GM18909 (cell line): ENCODE measurements at regions not wholly inside any gene's neighbourhood (a gene's known extent, or its start where the extent isn't known, plus 50 kb on each side); places are given as distances from the start of the nearest gene placed in this dataset.
A peak's percentile ranks its signal among the peaks of the same experiment; 100 is the strongest.

Source experiments
- ATAC-seq: cut with Tn5 transposase; IDR thresholded peaks from one replicate; pipeline ENCODE4 v1.9.1; 2021; ENCODE audit warnings: mild to moderate bottlenecking; ENCODE audit not compliant: unreplicated experiment, poor library complexity

GRCh38 chr15:98139337-98139736 lies 178.8 kb downstream of the ARRDC4 start:
- ATAC-seq, result no peak

- ATAC-seq, result no peak
Observed at GRCh38 chr15:98142572-98142971, 182.1 kb downstream of the ARRDC4 start.

GRCh38 chr15:98143116-98143515 lies 182.6 kb downstream of the ARRDC4 start:
- no peak for ATAC-seq

- no peak for ATAC-seq
Observed at GRCh38 chr15:98144388-98144787, 183.9 kb downstream of the ARRDC4 start.

GRCh38 chr15:98146031-98146820 lies 185.7 kb downstream of the ARRDC4 start:
- ATAC-seq, result no peak

DNA sequence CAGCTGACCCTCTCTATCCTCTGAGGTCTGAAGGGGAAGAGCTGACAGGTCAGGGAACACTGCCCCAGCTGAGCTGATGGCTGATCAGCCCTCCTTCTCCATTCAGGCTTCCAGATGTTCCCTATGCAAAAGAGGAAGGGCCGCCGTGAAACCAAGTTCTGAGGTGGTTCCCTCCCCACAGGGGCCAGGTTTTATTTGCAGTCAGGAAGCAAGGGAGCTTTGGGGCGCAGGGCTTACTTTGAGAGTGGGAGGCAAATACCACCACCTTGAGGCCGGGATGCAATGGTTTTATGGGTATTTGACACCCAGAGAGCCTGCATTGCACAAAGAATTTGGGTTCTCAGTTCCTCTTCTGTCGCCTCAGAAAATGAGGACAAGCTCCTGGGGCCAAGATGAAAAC lies 186.9 kb downstream of the ARRDC4 start:
- ATAC-seq, result no peak

DNA sequence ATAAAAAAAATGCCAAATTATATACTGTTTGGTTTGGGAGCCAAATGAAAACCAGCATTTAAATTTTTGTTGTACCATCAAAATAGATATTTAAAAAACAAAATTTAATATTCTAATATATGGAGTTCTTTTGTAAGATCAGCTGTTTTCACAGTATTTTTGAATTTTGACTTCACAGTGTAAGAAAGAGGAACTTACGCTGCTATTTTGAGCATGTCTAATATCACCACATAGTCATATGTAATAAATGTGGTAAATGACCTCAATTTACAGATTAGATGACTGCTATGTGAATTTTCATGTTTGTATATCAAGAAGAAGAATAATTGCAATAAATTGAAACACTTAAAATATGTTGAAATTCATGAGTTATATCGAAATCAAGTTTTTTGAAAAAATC lies 189.6 kb downstream of the ARRDC4 start:
- ATAC-seq, result no peak

DNA sequence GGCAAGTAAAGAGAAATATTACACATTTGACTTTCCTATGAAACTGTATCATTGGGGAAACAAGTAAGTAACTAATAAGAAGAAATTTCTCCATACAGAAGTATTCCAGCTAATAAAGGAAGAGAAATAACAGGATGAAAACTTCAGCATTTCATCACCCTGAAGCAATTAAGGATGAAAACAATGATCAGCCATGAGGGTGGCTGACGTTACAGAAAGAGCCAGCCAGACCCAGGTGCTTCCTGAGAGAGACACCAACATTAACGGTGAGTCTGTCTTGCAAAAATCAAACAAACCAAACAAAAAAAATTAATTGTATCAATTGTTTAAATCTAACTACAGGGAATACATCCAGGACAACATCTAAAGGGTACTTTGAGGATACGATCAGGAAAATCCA lies 190.0 kb downstream of the ARRDC4 start:
- ATAC-seq, result no peak

DNA sequence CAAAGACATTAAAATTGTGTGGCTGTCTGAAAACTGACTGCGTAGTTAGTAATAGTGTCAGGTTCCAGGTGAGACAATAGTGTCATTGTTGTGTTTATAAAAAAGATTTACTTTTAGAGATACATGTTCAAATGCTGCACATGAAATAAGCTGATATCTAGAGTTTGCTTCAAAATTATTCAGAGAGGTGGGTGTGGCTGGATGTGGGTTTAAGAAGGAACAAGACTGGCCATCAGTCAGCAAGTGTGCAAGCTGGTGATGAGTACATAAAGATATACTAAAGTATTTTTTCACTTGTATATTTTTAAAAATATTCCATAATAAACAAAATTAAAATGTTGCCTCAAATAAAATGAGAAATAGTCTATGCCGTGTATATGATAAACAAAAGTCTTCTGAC lies 190.6 kb downstream of the ARRDC4 start:
- ATAC-seq, result no peak

GRCh38 chr15:98152156-98152555 lies 191.7 kb downstream of the ARRDC4 start:
- no peak for ATAC-seq

GRCh38 chr15:98154863-98155262 lies 194.4 kb downstream of the ARRDC4 start:
- ATAC-seq, result no peak

- no peak for ATAC-seq
Observed at GRCh38 chr15:98155356-98155755, 194.9 kb downstream of the ARRDC4 start.

- ATAC-seq, result peak; percentile 96
Observed at GRCh38 chr15:98160236-98160635, 199.7 kb downstream of the ARRDC4 start.

DNA sequence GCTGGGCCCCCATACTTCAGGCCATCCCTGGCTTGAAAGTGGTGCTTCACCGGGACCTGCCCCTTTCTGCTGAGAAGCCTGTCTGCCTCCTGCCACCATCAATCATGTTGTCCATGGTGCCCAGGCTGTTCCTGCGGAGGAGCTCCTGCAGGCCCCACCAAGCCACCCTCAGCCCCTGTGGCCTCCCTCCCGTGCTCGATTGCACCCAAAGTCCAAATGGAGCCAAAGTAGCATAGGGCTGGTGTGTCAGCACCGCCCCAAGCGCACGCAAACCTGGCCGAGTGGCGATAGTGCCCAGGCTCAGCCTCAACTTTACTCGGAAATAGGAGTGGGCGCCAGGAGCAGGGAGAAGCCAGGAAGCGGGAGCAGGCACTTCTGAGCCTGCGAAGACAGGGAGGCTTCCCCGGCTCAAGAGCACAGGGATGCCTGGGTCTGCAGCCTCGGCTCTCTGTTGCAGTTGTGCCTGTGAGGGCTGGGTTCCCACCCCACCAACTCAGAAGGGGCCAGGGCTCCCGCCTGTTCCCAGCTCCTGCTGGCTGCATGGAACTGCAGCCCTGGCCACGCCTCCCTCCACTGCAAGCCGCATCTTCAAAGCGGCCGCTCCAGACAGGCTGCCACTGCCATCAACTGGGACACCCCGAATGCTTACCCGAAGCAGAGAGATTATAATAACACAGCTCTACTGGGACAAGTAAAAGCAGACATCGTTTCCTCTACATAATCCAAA lies 203.0 kb downstream of the ARRDC4 start:
- no peak for ATAC-seq

DNA sequence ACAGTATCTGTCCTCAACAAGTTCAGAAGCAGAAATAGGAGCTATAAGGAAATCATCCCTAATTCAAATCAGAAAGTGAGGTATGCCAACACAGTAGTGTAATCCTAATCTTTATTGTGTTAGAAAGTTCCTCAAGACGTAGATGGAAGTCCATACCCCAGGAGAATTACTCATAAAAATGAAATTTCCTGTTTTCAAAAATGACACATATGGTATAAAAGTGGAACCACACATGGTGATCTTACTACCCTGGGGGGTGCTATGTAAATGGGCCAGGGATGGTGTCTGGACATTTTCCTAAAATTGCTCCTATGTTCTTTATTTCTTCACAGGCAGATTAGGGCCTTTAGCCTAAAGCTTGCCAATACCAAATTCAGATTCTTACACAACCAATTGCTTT lies 204.1 kb downstream of the ARRDC4 start:
- no peak for ATAC-seq

GRCh38 chr15:98164986-98165385 lies 204.5 kb downstream of the ARRDC4 start:
- ATAC-seq, result no peak

GRCh38 chr15:98167722-98168268 lies 207.3 kb downstream of the ARRDC4 start:
- ATAC-seq, result no peak

- ATAC-seq, result no peak
Observed at GRCh38 chr15:98169551-98169950, 209.0 kb downstream of the ARRDC4 start.

- ATAC-seq, result no peak
Observed at GRCh38 chr15:98174286-98174685, 213.8 kb downstream of the ARRDC4 start.

DNA sequence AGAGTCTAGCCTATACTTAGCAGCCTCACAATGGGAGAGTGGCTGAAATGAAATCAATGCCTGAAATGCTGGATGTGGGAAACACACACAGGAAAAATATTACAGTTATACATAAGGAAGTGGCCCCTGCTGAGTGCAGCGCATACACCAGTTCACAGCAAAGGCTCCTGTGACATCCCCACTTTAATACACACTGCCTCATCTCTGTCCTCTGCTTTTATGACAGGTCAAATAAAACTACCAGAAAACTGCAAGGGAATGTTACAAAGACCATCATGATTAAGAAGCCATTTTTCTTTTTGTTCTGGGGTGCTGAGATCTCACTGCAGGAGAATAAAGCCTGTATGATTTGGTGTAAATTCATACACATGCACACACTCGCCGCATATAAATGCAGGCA lies 214.3 kb downstream of the ARRDC4 start:
- no peak for ATAC-seq

DNA sequence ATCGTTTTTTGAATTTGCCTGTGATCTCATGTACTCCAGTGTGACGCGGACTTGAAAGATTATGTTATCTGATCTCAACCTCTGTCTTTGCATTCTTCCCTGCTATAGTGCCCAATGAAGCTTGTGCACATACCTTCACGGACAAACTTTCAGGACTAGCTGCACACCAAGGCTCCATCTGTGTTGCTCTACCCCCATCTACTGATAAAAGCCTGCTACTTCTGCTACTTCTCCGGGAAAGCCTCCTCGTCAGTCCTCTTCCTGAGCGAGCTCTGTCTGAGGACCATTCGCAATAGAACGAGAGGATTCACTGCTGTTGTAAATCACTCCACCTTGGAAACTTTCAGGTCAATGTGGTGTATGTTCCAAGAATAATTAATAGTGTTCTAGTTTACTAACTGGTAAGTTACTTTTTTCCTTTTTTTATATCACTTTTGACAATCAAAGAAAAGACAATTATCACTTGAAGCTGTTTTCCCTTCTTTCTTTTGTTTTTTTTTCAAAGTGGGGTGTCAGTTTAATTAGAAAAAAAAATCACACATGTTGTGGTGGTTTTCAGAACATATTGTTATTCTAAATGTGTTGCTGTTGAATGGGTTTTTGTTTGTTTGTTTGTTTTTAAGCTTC lies 217.6 kb downstream of the ARRDC4 start:
- ATAC-seq, result peak; percentile 88
